OCI-LY1 (cell line): ENCODE measurements at regions not wholly inside any gene's neighbourhood (a gene's known extent, or its start where the extent isn't known, plus 50 kb on each side); places are given as distances from the start of the nearest gene placed in this dataset.
A peak's percentile ranks its signal among the peaks of the same experiment; 100 is the strongest.

ENCODE experiments used
- H2AFZ ChIP-seq: fragments of 200-600 bp; sonication (generic), shearing (Covaris generic); 2 replicates; pipeline ENCODE4 v1.6.0; 2014; ENCODE audit warnings: antibody characterized with exemption, mild to moderate bottlenecking, low read length
- H3F3A ChIP-seq: fragments of 200-600 bp; sonication (generic), shearing (Covaris generic); 2 replicates; pipeline ENCODE4 v1.6.0; 2014; ENCODE audit warnings: mild to moderate bottlenecking, antibody characterized with exemption, low read length, moderate library complexity; ENCODE audit not compliant: insufficient read depth
- H3K27ac ChIP-seq: fragments of 200-600 bp; sonication (generic); 2 replicates; pipeline ENCODE4 v1.5.1; 2014; ENCODE audit warnings: low read length, mixed run types, mild to moderate bottlenecking, low read depth; ENCODE audit not compliant: poor library complexity, severe bottlenecking
- H3K27me3 ChIP-seq: fragments of 200-600 bp; sonication (generic); 2 replicates; pipeline ENCODE4 v1.6.0; 2014; ENCODE audit warnings: antibody characterized with exemption, mild to moderate bottlenecking, low read length, moderate library complexity; ENCODE audit not compliant: insufficient read depth
- H3K36me3 ChIP-seq: fragments of 200-600 bp; sonication (generic); 2 replicates; pipeline ENCODE4 v1.6.1; 2014; ENCODE audit warnings: mild to moderate bottlenecking, antibody characterized with exemption, low read length, moderate library complexity, mixed read lengths; ENCODE audit not compliant: insufficient read depth
- H3K4me1 ChIP-seq: fragments of 200-600 bp; sonication (generic); 2 replicates; pipeline ENCODE4 v1.5.1; 2014; ENCODE audit warnings: mild to moderate bottlenecking, low read length, moderate library complexity; ENCODE audit not compliant: insufficient read depth, severe bottlenecking
- H3K4me2 ChIP-seq: fragments of 200-600 bp; sonication (generic), shearing (Covaris generic); 2 replicates; pipeline ENCODE4 v1.6.1; 2014; ENCODE audit warnings: low read length
- H3K4me3 ChIP-seq: fragments of 200-600 bp; sonication (generic); 2 replicates; pipeline ENCODE4 v1.5.1; 2014; ENCODE audit warnings: low read length, low read depth, mild to moderate bottlenecking, mixed read lengths; ENCODE audit not compliant: poor library complexity, severe bottlenecking
- H3K79me2 ChIP-seq: fragments of 200-600 bp; shearing (Covaris generic); 2 replicates; pipeline ENCODE4 v1.6.1; 2016; ENCODE audit warnings: mixed run types, low read length, mixed read lengths; ENCODE audit not compliant: insufficient read depth
- H3K9ac ChIP-seq: fragments of 200-600 bp; sonication (generic), shearing (Covaris generic); 2 replicates; pipeline ENCODE4 v1.6.1; 2014; ENCODE audit warnings: mild to moderate bottlenecking, low read length, mixed read lengths
- H3K9me2 ChIP-seq: fragments of 200-600 bp; sonication (generic), shearing (Covaris generic); 2 replicates; pipeline ENCODE4 v1.6.1; 2014; ENCODE audit warnings: low read depth, mild to moderate bottlenecking, low read length, mixed read lengths
- H3K9me3 ChIP-seq: fragments of 200-600 bp; shearing (Covaris generic); 2 replicates; pipeline ENCODE4 v1.6.1; 2014; ENCODE audit warnings: low read length, mixed read lengths
- H4K20me1 ChIP-seq: fragments of 200-600 bp; sonication (generic), shearing (Covaris generic); 2 replicates; pipeline ENCODE4 v1.6.0; 2016; ENCODE audit warnings: mild to moderate bottlenecking, low read length; ENCODE audit not compliant: insufficient read depth
- CTCF ChIP-seq: fragments of 200-600 bp; sonication (generic), shearing (Covaris generic); IDR thresholded peaks from 2 replicates; pipeline ENCODE4 v1.5.1; 2017; ENCODE audit warnings: mild to moderate bottlenecking, antibody characterized with exemption, low read length, moderate library complexity, mixed read lengths
- EZH2 ChIP-seq: fragments of 200-600 bp; sonication (generic), shearing (Covaris generic); IDR thresholded peaks from 2 replicates; pipeline ENCODE4 v1.8.0; 2017; ENCODE audit warnings: borderline replicate concordance, mixed run types, mild to moderate bottlenecking, antibody characterized with exemption, low read length, moderate library complexity, mixed read lengths

GRCh38 chr5:173786286-173787187 lies 101.6 kb upstream of the CPEB4 start:
- Histone ChIP-seq H3K27me3 (no peaks in the 10 kb centered on the region), H4K20me1 (no peaks in the 10 kb centered on the region), H3K9me3 (no peaks in the 10 kb centered on the region), H3F3A (no peaks in the 10 kb centered on the region), H3K9me2 (no peaks in the 10 kb centered on the region), H3K27ac (peak overlapping the region; percentile 64), H3K4me1 (peaks cover 88% of the 10 kb centered on the region), H3K4me2 (no peak overlapping the region), H3K36me3 (no peaks in the 10 kb centered on the region), H3K4me3 (no peak overlapping the region), H2AFZ (no peak overlapping the region), H3K79me2 (no peaks in the 10 kb centered on the region), H3K9ac (no peak overlapping the region)
- TF ChIP-seq CTCF (peak; percentile 96), EZH2 (no peak)

GRCh38 chr5:173789031-173789920 lies 98.9 kb upstream of the CPEB4 start:
- peak overlapping the region; percentile 17; the same call in 1 of the 2 replicates for H3K9ac ChIP-seq
- TF ChIP-seq CTCF (no peak), EZH2 (no peak)
- no peak overlapping the region for H2AFZ ChIP-seq
- no peak overlapping the region for H3K4me3 ChIP-seq
- H3K9me2 ChIP-seq = no peaks in the 10 kb centered on the region
- H3K27ac ChIP-seq = peak overlapping the region; percentile 64
- H3K9me3 ChIP-seq = no peaks in the 10 kb centered on the region
- H3K4me2 ChIP-seq = peak overlapping the region; percentile 33; the same call in 1 of the 2 replicates
- H4K20me1 ChIP-seq = no peaks in the 10 kb centered on the region
- H3K36me3 ChIP-seq = no peaks in the 10 kb centered on the region
- H3K4me1 ChIP-seq = peaks cover 86% of the 10 kb centered on the region
- no peaks in the 10 kb centered on the region for H3F3A ChIP-seq
- H3K27me3 ChIP-seq = no peaks in the 10 kb centered on the region
- no peaks in the 10 kb centered on the region for H3K79me2 ChIP-seq

- H3K4me3 ChIP-seq = no peak overlapping the region
- H2AFZ ChIP-seq = no peak overlapping the region
Measured at GRCh38 chr5:173790177-173790719, 97.9 kb upstream of the CPEB4 start.

More at GRCh38 chr5:173790177-173790719, 97.9 kb upstream of the CPEB4 start:
- Histone ChIP-seq H3K27me3 (no peaks in the 10 kb centered on the region), H3K79me2 (no peaks in the 10 kb centered on the region), H3K4me2 (peak overlapping the region; percentile 33; the same call in 1 of the 2 replicates), H3K27ac (peak overlapping the region; percentile 64), H3K9me2 (no peaks in the 10 kb centered on the region), H3K9ac (peak overlapping the region; percentile 6; the same call in 1 of the 2 replicates), H4K20me1 (no peaks in the 10 kb centered on the region), H3F3A (no peaks in the 10 kb centered on the region), H3K4me1 (peaks cover 88% of the 10 kb centered on the region), H3K36me3 (no peaks in the 10 kb centered on the region), H3K9me3 (no peaks in the 10 kb centered on the region)
- TF ChIP-seq EZH2 = no peak
